Ishikawa (cell line): ENCODE measurements at regions not wholly inside any gene's neighbourhood (a gene's known extent, or its start where the extent isn't known, plus 50 kb on each side); places are given as distances from the start of the nearest gene placed in this dataset.

Experiments used
- CEBPB ChIP-seq: IDR thresholded peaks from 2 replicates; pipeline ENCODE4 v1.6.1; 2012
- CREB1 ChIP-seq: IDR thresholded peaks from 2 replicates; pipeline ENCODE4 v1.6.1; 2012; ENCODE audit warnings: low read depth
- EGR1 ChIP-seq: IDR thresholded peaks from 2 replicates; pipeline ENCODE4 v1.6.1; 2012
- EP300 ChIP-seq: IDR thresholded peaks from 2 replicates; pipeline ENCODE4 v1.6.1; 2012; ENCODE audit warnings: borderline replicate concordance
- FOXM1 ChIP-seq: IDR thresholded peaks from 2 replicates; pipeline ENCODE4 v1.6.1; 2012; ENCODE audit warnings: low read depth, borderline replicate concordance
- MAX ChIP-seq: IDR thresholded peaks from 2 replicates; pipeline ENCODE4 v1.6.1; 2012
- NFIC ChIP-seq: IDR thresholded peaks from 2 replicates; pipeline ENCODE4 v1.6.1; 2012
- RAD21 ChIP-seq: IDR thresholded peaks from 2 replicates; pipeline ENCODE4 v1.6.1; 2012; ENCODE audit warnings: low read depth
- REST ChIP-seq: IDR thresholded peaks from 2 replicates; pipeline ENCODE4 v1.6.1; 2012; ENCODE audit warnings: low read depth, mild to moderate bottlenecking
- TAF1 ChIP-seq: IDR thresholded peaks from 2 replicates; pipeline ENCODE4 v1.6.1; 2012; ENCODE audit warnings: low read depth, mild to moderate bottlenecking
- TCF12 ChIP-seq: IDR thresholded peaks from 2 replicates; pipeline ENCODE4 v1.6.1; 2012; ENCODE audit warnings: low read depth
- TEAD4 ChIP-seq: IDR thresholded peaks from 2 replicates; pipeline ENCODE4 v1.6.1; 2012
- USF1 ChIP-seq: IDR thresholded peaks from 2 replicates; pipeline ENCODE4 v1.6.1; 2012
- YY1 ChIP-seq: IDR thresholded peaks from 2 replicates; pipeline ENCODE4 v1.6.1; 2012; ENCODE audit warnings: low read depth
- ZBTB7A ChIP-seq: IDR thresholded peaks from 2 replicates; pipeline ENCODE4 v1.6.1; 2012; ENCODE audit warnings: low read depth

GRCh38 chr1:29399465-29399864 lies 163.1 kb downstream of the PTPRU start:
- TF ChIP-seq NFIC (no peak), TEAD4 (no peak), MAX (no peak), USF1 (no peak), REST (no peak), YY1 (no peak), FOXM1 (no peak), ZBTB7A (no peak), EP300 (no peak)

- no peak for TF ChIP-seq CEBPB
- no peak for TF ChIP-seq FOXM1
- no peak for TF ChIP-seq REST
- no peak for TF ChIP-seq TEAD4
- TF ChIP-seq TCF12, result no peak
- TF ChIP-seq YY1, result no peak
- no peak for TF ChIP-seq TAF1
Measured at GRCh38 chr1:29398431-29398830, 162.1 kb downstream of the PTPRU start.

GRCh38 chr1:29397981-29398380 lies 161.7 kb downstream of the PTPRU start:
- TF ChIP-seq REST (no peak), CEBPB (no peak), ZBTB7A (no peak), TEAD4 (no peak), CREB1 (no peak), YY1 (no peak), NFIC (no peak), MAX (no peak), FOXM1 (no peak), EGR1 (no peak), EP300 (no peak), TAF1 (no peak), RAD21 (no peak), TCF12 (no peak), USF1 (no peak)

- TF ChIP-seq YY1 (no peak), TAF1 (no peak), RAD21 (no peak), NFIC (no peak), EP300 (no peak), TEAD4 (no peak), MAX (no peak), TCF12 (no peak), CEBPB (no peak), USF1 (no peak), FOXM1 (no peak), CREB1 (no peak), ZBTB7A (no peak), EGR1 (no peak), REST (no peak)
Measured at GRCh38 chr1:29397256-29397590, 160.9 kb downstream of the PTPRU start.
